B cell (primary cell): ENCODE measurements at regions not wholly inside any gene's neighbourhood (a gene's known extent, or its start where the extent isn't known, plus 50 kb on each side); places are given as distances from the start of the nearest gene placed in this dataset.

Experiments
- ATAC-seq: fragments of 200-7000 bp; cut with Tn5 transposase; one replicate; pipeline ENCODE4 v1.10.0; 2021; ENCODE audit warnings: low read depth, mild to moderate bottlenecking, moderate number of reproducible peaks, moderate library complexity
- CTCF ChIA-PET: fragments of 350-600 bp; sonication (Branson Sonifier 250); formaldehyde crosslinking; loops from one replicate; lab custom pipeline; 2021; ENCODE audit warnings: antibody characterized with exemption, inconsistent platforms; lab: Charles Lee
- POLR2A ChIA-PET: fragments of 350-600 bp; sonication (Branson Sonifier 250); formaldehyde crosslinking; loops from one replicate; lab custom pipeline; 2021; ENCODE audit warnings: antibody characterized with exemption; lab: Charles Lee
- DNase-seq: peaks from one replicate; pipeline ENCODE4 v3.0.0; 2013
- H2AFZ ChIP-seq: 2 replicates; pipeline ENCODE4 v1.6.1; 2012; ENCODE audit warnings: mild to moderate bottlenecking, low read depth, low read length; ENCODE audit not compliant: insufficient read depth, poor library complexity, severe bottlenecking
- H3K27ac ChIP-seq, 2 donors: 1 replicate in 1 of 2; 2 replicates in 1 of 2; pipeline ENCODE4 v1.5.1; 2012 to 2013; ENCODE audit warnings: low read length in 2 of 2, mild to moderate bottlenecking in 2 of 2, moderate library complexity in 1 of 2
- H3K27me3 ChIP-seq, 4 experiments: fragments of 200-600 bp in 1 of 4; sonication (generic) in 1 of 4; replicated peaks in 1 of 4; 1 replicate in 2 of 4; 2 replicates in 2 of 4; pipeline versions ENCODE4 v1.6.1 to v1.7.0; 2013 to 2016; ENCODE audit warnings: low read length in 3 of 4, mild to moderate bottlenecking in 2 of 4, mixed read lengths in 1 of 4, moderate library complexity in 1 of 4; ENCODE audit not compliant: insufficient read depth in 4 of 4, control insufficient read depth in 3 of 4; ENCODE audit errors: control extremely low read depth in 1 of 4
- H3K36me3 ChIP-seq, 2 experiments: replicated peaks in 1 of 2; 1 replicate in 1 of 2; 2 replicates in 1 of 2; pipeline versions ENCODE4 v1.6.1 to v1.7.1; 2013; ENCODE audit warnings: low read length in 1 of 2; ENCODE audit not compliant: insufficient read depth in 2 of 2, control insufficient read depth in 1 of 2; ENCODE audit errors: control extremely low read depth in 1 of 2, extremely low read depth in 1 of 2
- H3K4me1 ChIP-seq, 2 donors: fragments of 200-600 bp in 1 of 2; sonication (generic) in 1 of 2; 1 replicate in 1 of 2; 2 replicates in 1 of 2; pipeline versions ENCODE4 v1.5.1 to v1.6.1; 2013 to 2017; ENCODE audit warnings: low read length in 2 of 2; ENCODE audit not compliant: control insufficient read depth in 2 of 2, insufficient read depth in 2 of 2
- H3K4me2 ChIP-seq: replicated peaks from 2 replicates; pipeline ENCODE3; 2012; ENCODE audit warnings: mild to moderate bottlenecking, low read depth, low read length; ENCODE audit not compliant: poor library complexity, severe bottlenecking
- H3K4me3 ChIP-seq, 5 experiments: fragments of 200-600 bp in 1 of 5; sonication (generic) in 1 of 5; 1 replicate in 3 of 5; 2 replicates in 2 of 5; pipeline versions ENCODE4 v1.5.1 to v1.7.0; 2011 to 2016; ENCODE audit warnings: low read length in 4 of 5, mild to moderate bottlenecking in 4 of 5, low read depth in 2 of 5, control low read depth in 1 of 5, moderate library complexity in 1 of 5; ENCODE audit not compliant: insufficient read depth in 1 of 5; ENCODE audit errors: control extremely low read depth in 1 of 5, extremely low read depth in 1 of 5
- H3K79me2 ChIP-seq: fragments of 200-600 bp; sonication (generic); one replicate; pipeline ENCODE4 v1.6.0; 2016; ENCODE audit warnings: low read length; ENCODE audit not compliant: control insufficient read depth, insufficient read depth
- H3K9ac ChIP-seq: fragments of 200-600 bp; sonication (generic); 2 replicates; pipeline ENCODE4 v1.6.1; 2017; ENCODE audit warnings: mild to moderate bottlenecking, low read length, moderate library complexity
- H3K9me3 ChIP-seq, 3 donors: one replicate each; pipeline versions ENCODE4 v1.6.1 to v1.7.1; 2013; ENCODE audit warnings: low read length in 2 of 3; ENCODE audit not compliant: control insufficient read depth in 2 of 3, insufficient read depth in 1 of 3; ENCODE audit errors: control extremely low read depth in 1 of 3
- H4K20me1 ChIP-seq: 2 replicates; pipeline ENCODE4 v1.6.0; 2012; ENCODE audit warnings: mild to moderate bottlenecking, low read length; ENCODE audit not compliant: insufficient read depth, control insufficient read depth, poor library complexity, severe bottlenecking
- H3K27ac Mint-ChIP-seq: one replicate; pipeline ENCODE4 v1.8.0; 2021; ENCODE audit warnings: mixed read lengths
- H3K27me3 Mint-ChIP-seq: one replicate; pipeline ENCODE4 v1.8.0; 2021; ENCODE audit warnings: mixed read lengths
- H3K4me1 Mint-ChIP-seq: one replicate; pipeline ENCODE4 v1.8.0; 2021; ENCODE audit warnings: mixed read lengths
- H3K4me3 Mint-ChIP-seq: one replicate; pipeline ENCODE4 v1.8.0; 2021; ENCODE audit warnings: mixed read lengths
- H3K9me3 Mint-ChIP-seq: one replicate; pipeline ENCODE4 v1.8.0; 2022; ENCODE audit warnings: mixed read lengths; ENCODE audit not compliant: insufficient read depth
- CTCF ChIP-seq: fragments of 200-600 bp; IDR thresholded peaks from one replicate; pipeline ENCODE4 v1.8.0; 2022; ENCODE audit warnings: antibody characterized with exemption, mild to moderate bottlenecking
- EZH2 ChIP-seq: IDR thresholded peaks from 2 replicates; pipeline ENCODE4 v1.6.1; 2012; ENCODE audit warnings: borderline replicate concordance, low read depth, mild to moderate bottlenecking, moderate library complexity, low read length; ENCODE audit not compliant: insufficient read depth, poor library complexity, severe bottlenecking
- WGBS: methylation state at CpG from one replicate; pipeline ENCODE4 v1.1.5; 2013; ENCODE audit warnings: missing lambda C conversion rate; ENCODE audit not compliant: insufficient coverage; 5-methylcytosine and 5-hydroxymethylcytosine counted together
- intact Hi-C: fragments of 100-400 bp; cut with micrococcal nuclease; formaldehyde crosslinking; loops from one replicate; pipeline ENCODE4 v1.10.0; 2022

GRCh38 chr5:154535535-154535934 lies 57.5 kb upstream of the HAND1 start:
- Mint-ChIP-seq H3K4me1 (no peaks in the 10 kb centered on the region), H3K9me3 (no peaks in the 10 kb centered on the region), H3K4me3 (no peak overlapping the region), H3K27me3 (peaks cover 35% of the 10 kb centered on the region), H3K27ac (no peak overlapping the region)
- H3K4me2 ChIP-seq, result no peak overlapping the region
- H3K27ac ChIP-seq, result no peak overlapping the region
- ChIA-PET POLR2A (interaction anchor here (0.7 kb wide), 1 partner anchor 38 kb away, joined by 4 read pairs; no protein-coding TSS in a partner anchor), CTCF (no interaction called here)
- no peak overlapping the region for H2AFZ ChIP-seq
- TF ChIP-seq CTCF, result no peak
- no peaks in the 10 kb centered on the region for H3K4me1 ChIP-seq
- no peaks in the 10 kb centered on the region for H4K20me1 ChIP-seq
- H3K4me3 ChIP-seq, result no peak overlapping the region
- intact Hi-C loops, result no loop called here
- ATAC-seq (no peak), DNase-seq (no peak)
- peaks cover 0 to 9% (median 0%) of the 10 kb centered on the region in 4 experiments for H3K27me3 ChIP-seq
- H3K9me3 ChIP-seq, result peaks cover 0 to 3% (median 0%) of the 10 kb centered on the region in 3 donors
- no peak overlapping the region for H3K9ac ChIP-seq
- no peaks in the 10 kb centered on the region for H3K36me3 ChIP-seq
- no CpG with 5 or more reads among the region's 2 CpGs for WGBS
- no peaks in the 10 kb centered on the region for H3K79me2 ChIP-seq

- no peak overlapping the region for H3K9ac ChIP-seq
- no peak for DNase-seq
Observed at GRCh38 chr5:154534457-154535050, 56.5 kb upstream of the HAND1 start.

More at GRCh38 chr5:154534457-154535050, 56.5 kb upstream of the HAND1 start:
- H3K9me3 ChIP-seq, result peaks cover 0 to 3% (median 0%) of the 10 kb centered on the region in 3 donors
- intact Hi-C loops, result no loop called here
- no peak overlapping the region for H3K4me3 ChIP-seq
- POLR2A ChIA-PET, result interaction anchor here (0.7 kb wide), 1 partner anchor 39 kb away, joined by 4 read pairs; no protein-coding TSS in a partner anchor
- no peak overlapping the region for H3K4me2 ChIP-seq
- no peak for ATAC-seq
- Mint-ChIP-seq H3K9me3 (no peaks in the 10 kb centered on the region), H3K4me1 (no peaks in the 10 kb centered on the region), H3K4me3 (no peak overlapping the region), H3K27ac (no peak overlapping the region), H3K27me3 (peaks cover 35% of the 10 kb centered on the region)
- H3K27ac ChIP-seq, result no peak overlapping the region
- TF ChIP-seq CTCF (no peak), EZH2 (no peak)
- H4K20me1 ChIP-seq, result no peaks in the 10 kb centered on the region
- WGBS, result 74% methylated on average over 2 of the region's 12 CpGs
- peaks cover 0 to 9% (median 0%) of the 10 kb centered on the region in 4 experiments for H3K27me3 ChIP-seq
- CTCF ChIA-PET, result interaction anchor here (0.7 kb wide), 1 partner anchor 84 kb away, joined by 3 read pairs; no protein-coding TSS in a partner anchor
- no peaks in the 10 kb centered on the region for H3K4me1 ChIP-seq
- H3K79me2 ChIP-seq, result no peaks in the 10 kb centered on the region
- H3K36me3 ChIP-seq, result no peaks in the 10 kb centered on the region
- H2AFZ ChIP-seq, result no peak overlapping the region
